CD4-positive, alpha-beta T cell treated with Interleukin-4 for 1 hour (primary cell): ENCODE measurements at regions not wholly inside any gene's neighbourhood (a gene's known extent, or its start where the extent isn't known, plus 50 kb on each side); places are given as distances from the start of the nearest gene placed in this dataset.
"Not testable (repeated sequence)": the region's sequence is repeated elsewhere in the genome, so short reads cannot be mapped to it uniquely, and the experiment has no call there.

Experiments
- DNase-seq, 2 donors: peaks; one replicate each; pipeline ENCODE4 v3.0.0-alpha.2; 2020 to 2022

DNA sequence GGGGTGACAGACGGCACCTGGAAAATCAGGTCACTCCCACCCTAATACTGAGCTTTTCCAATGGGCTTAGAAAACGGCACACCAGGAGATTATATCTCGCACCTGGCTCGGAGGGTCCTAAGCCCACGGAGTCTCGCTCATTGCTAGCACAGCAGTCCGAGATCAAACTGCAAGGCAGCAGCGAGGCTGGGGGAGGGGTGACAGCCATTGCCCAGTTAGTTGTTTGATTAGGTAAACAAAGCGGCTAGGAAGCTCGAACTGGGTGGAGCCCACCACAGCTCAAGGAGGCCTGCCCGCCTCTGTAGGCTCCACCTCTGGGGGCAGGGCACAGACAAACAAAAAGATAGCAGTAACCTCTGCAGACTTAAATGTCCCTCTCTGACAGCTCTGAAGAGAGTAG, 260.9 kb downstream of the BLID start:
- not testable (repeated sequence) for DNase-seq

DNA sequence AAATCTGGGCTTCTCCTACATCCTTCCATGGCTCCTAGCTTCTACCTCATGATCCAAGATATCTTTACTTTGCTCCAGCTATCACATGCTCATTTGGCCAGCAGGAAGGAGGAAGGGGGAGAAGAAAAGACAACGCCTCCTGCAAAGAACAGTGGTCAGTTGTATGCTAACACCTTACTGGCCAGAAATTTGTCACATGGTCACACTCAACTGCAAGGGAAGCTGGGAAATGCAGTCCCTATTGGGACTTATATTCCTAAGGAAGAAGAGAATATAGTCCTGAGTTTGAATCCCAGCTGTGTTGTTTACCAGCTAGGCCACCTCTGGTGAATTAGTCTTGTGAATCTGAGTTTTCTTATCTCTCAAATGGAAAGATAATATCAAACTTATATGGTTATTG, 272.0 kb downstream of the BLID start:
- no peak for DNase-seq

DNA sequence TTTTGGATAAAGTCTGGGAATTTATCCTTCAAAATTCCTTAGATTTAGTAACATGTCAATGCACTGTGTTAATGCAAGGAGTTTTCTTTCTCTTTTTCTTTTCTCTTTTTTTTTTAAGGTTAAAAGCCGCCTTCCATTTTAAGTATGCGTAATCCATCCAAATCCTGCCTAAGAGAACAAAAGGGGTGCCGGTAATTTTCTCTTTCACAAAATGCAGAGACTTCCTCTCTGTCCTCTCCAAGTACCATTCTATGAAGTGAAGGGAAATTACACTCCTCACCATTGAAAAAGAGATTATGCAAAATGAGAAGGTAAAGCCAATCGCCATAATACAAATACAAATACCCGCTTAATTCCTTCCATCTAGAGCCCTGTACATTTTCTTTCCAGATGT, 273.8 kb downstream of the BLID start:
- DNase-seq = no peak

DNA sequence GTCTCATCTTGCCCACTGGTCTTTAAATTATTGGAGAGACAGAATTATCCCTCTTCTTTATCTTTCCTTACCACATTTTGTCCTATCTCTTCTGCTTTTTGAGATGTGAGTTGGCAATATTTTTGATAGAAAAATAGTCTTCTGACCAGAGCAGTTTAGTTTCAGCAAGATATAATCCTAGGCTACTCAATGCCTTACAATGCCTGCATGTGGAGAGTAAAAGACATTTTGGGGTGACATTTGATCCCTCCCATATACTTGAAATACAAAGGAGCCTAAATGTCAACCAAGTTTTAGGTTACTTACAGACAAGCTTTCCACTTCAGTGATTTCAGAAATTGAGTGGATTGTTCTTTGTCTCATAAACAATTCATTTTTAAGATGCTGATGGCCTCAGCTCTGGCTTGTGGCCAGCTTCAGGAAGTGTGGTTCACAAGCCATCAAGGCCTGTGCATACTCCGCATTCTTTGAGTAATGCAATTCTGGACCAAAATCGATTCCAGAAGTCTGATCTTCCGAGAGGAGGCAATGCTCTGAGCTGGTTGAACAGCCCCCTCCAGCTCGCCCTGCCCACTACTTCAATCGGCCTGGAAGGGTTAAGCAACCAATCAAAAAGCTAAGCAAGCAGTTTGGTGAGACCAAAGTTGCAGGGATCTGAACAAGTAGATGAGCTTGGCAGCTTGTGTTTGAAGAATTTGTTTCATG, 274.4 kb downstream of the BLID start:
- no peak for DNase-seq

DNA sequence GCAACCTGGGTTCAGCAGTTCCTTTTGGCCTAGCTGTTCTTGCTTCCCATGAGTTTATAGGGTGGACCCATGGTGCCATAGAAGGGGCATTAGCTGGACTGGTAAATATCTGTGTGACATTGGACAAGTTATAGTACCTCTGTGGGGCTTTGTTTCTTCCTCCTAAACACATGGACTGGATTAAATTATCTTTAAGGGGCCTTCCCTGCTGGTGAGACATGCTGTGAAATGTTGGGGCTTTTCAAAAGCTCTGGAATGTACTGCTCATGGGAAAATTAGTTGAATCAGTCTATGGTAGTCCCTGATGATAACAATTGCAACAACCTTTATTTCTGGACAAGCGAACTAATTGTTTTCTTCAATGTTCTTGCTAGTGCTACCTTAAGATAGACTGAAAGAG, 276.2 kb downstream of the BLID start:
- DNase-seq = no peak

DNA sequence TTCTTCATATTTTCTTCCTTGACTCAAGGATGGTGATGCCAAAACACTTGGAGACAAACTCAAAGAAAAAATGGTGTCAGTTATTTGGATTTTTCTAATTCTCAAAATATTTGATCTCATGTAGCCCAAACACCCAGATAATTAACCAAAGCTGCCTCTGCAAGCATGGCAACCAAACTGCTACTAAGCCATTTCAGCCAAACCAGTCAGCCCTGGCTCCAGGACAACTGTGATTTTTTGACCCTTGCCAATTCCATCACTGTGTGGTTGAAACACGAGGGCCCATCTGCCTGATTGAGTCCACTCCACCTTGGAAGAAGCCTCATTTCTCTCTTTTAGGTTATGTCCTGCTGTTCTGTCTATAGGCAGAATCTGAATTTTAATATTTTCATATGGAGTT, 277.4 kb downstream of the BLID start:
- DNase-seq = no peak

DNA sequence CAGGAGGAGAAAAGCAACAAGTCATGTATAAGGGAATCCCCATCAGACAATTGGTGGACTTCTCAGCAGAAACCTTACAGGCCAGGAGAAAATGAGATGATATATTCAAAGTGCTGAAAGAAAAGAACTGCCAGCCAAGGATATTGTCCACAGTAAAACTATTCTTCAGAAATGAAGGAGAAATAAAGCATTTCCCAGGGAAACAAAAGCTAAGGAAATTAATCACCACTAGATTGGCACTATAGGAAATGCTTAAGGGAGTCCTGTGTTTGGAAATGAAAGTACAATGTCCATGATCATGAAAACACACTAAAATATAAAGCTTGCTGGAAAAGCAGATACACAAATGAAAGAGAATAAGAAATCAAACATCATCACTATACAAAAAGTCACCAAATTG, 282.0 kb downstream of the BLID start:
- DNase-seq = no peak

DNA sequence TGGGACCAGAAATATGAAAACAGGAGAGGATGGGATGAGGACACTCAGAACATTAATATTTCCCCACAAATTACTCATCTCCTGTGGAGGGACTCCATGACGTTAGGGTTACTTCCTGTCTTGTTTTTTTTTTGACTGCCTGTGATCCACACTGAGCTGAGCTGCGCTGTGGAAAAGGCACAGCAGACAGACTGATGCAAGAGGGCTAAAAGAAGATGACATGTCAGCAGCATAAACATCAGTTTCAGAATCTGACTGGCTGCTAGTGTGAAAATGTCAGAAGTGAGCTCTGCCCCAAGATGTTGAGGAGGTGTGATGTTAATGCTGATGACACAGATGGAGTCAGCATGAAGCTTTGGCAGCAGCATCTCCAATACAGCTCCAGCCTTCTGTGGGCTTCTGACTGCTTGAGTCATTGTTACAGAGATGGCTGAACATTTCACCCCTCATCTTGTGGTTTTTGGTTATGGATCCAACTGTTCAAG, 286.8 kb downstream of the BLID start:
- peak in 1 of 2 donors; percentile 12 for DNase-seq

DNA sequence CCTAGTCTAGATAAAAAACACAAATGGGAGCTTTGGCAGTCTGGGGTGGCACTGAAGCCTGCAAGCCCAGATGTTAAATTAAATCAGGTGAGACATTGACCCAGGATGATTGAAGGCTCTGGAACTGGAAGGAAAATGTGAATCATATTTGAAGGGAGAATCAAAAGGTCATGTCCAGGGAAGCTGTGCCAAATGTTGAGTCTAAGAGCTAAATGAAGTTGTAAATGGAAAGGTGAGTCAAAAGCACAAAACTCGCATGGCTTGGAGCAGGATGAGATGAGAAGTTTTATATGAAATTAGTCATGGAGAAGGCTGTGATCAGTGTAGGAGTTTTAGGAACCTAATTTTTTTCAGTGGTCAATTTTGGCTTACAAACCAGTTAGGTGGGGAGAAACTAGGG, 301.1 kb downstream of the BLID start:
- no peak for DNase-seq

DNA sequence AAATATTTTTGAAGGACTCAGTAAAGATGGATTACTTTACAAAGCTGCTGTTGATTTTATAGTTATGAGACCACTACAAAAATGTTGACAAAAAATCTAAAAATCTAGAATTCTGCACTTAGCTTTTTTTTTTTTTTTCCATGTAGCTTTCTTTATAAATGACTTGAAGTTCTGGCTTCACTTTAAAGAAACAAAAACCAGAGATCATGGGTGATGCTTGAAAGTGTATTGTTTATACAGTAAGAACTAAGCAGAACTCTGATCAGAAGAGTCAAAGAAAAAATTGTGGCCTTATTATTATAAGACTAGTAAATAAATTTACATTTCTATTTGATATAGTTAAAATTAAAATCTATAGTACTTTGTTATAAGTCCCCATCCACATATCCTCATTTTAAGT, 301.7 kb downstream of the BLID start:
- DNase-seq = no peak

DNA sequence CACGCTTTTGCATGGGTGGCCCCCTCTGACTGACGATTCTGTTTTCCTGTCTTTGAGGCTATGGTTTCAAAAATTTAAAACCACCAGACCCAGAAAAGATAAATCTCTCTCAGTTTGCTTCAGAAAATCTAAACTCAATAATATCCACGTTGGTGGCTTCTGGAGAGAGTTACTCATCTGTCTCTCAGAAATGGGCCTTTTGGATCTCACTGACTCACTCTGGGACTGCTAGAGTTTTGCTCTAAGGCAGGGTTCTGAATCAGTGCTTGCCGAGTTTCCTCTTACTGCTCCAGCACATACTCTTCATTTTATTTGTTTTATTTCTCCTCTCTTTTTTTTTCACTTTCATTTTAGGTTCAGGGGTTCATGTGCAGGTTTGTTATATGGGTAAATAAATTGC, 305.7 kb downstream of the BLID start:
- DNase-seq = no peak

DNA sequence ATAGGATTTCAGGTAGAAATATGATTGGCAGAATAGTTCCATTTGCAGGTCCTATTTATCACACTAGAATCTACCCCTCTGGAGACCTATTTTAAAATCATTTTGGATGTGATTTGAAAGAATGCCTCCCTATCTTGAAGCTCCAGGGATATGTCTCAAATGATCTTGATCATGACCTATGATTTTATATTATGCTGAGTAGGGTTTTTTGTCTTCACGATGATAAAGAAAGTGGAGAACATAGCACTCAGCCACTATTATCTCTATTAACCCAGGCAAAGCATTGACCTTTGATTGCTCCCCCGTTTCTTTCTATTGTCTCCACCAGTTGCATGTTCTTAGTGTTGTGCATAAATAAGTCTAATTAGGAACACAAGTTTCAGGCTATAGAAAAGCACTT, 307.9 kb downstream of the BLID start:
- no peak for DNase-seq

DNA sequence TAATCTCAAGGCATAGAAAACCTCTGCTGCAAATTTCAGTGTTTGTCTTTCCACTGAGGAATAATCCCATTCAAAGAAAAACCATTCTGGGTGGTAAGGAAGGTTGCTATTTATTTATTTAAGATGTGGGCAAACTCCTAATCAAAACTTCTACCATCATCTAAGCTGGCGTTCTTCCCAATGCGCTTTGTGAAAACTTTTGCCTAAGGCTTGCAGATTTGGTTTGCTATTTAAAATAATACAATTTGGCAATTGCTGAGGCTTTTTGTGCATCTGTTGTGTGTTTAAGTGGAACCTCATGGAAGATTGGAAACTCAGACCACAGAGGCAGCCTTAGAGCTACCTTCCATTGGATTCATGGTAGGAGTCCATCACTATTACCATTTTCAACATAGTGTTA, 309.0 kb downstream of the BLID start:
- no peak for DNase-seq

DNA sequence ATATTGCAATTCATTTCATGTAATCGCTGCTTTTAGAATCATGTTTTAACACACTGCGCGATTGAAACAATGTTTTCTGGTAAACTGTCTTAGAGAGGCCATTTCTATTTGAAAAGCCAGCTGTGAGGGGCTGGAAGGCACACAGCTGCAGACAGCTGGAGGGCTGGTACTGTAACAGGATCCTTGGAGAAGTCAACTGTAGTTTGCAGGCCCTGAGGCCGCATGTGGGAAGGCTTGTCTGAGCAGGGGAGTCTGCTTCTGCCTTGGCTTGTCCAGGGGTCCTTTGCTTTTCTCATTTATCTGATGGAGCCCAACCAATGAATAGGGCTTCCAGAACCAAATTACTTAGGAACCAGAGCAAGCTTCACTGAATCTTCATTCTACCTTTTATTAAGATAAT, 313.5 kb downstream of the BLID start:
- no peak for DNase-seq

DNA sequence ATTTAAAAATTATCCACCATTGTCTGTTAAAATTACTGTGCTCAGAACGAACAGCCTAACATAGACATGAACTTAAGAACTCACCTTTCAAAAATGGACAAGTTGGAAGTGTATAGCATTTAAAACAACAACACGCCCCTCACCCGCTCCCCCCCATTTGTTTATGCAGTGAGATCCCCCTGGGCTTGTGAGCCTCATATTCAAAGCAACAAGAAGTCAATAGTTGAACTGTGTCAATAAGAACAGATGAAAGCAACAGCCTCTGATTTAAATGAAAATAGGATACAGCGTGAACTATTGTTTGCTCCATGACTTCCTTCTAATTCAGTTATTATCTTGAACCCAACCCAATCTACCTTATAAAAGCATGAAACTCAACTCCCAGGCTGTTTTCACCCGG, 314.2 kb downstream of the BLID start:
- DNase-seq = no peak

DNA sequence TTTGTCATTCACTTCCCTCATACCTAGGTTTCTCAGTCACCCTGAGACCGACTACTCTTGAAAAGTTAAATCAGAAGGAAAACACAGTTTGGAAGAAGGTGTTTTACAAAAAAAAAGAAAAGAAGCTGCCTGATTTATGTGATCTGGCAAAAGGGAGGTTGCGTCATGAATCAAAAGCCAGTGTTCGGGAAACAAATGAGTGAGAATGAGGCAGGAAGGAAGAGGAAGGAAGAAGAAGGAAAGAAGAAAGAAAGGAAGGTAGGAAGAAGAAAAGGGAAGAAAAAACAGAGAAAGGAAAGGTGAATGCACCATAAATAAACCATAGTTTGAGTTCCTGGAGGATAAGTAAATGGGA, 314.6 kb downstream of the BLID start:
- no peak for DNase-seq

DNA sequence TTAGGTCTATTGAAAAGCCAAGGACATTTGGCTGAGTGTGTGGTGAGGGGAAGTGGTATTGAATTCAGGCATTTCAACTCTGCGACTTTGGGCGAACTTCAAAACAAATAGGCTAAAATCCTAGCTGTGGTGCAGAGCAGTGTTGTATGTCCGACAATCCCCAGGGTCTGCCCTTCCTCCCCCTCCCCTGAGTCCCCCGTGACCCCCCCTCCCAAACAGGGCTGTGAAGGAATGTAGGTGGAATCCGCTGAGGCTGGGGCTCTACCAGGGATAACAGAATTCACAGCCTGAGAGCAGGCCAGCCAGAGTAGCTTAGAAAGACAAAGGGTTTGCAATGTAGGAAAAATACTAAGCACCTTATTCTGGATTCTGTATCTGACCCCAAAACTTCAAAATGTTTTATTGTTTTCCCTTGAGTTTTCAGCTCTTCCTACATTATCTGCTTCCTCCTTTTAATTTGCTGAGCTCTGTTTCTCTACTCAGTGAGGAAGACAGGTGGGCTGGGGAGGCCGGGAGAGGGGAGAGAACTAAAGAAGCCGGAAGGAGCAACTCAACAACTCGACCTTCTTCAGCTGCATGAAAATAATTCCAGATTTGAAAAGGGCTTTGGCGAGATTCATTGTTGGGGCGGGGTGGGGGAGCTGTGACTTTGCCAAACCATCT, 315.2 kb downstream of the BLID start:
- no peak for DNase-seq

DNA sequence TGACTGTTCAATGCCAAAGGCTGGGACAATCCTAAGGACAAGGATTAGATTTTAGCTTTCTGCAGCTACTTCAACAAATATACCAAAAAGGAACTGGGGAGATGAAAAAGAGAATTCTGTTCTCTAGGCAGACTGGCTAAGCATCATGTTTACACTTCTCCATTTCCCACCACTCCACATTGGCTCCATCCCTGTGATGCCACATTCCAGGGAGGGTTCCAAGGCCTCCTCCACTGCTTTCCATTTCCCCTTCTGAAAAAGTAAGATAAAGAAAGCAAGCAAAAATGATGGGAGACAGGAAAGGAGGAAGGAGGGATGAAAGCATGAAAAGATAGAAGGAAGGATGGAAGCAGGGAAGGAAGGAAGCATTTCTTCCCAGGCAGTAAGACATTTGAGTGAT, 315.8 kb downstream of the BLID start:
- no peak for DNase-seq

DNA sequence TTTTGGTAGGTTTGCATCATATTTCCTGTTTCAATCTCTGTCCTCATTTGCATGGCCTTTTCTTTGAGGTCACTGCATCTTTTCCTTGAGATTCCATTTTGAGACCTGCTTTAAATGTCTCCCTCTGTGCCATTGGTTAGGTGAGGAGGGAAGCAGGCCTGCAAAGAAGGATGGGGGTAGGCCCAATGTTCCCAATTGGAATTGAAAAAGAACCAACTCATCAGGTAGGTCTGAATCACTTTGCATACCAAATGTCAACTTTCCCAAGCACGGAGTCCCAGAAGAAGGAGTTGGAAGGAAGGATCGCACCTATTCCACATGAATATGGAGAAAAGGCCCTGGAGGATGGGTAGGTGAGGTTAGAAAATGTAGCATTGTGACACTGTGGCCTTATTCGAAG, 318.5 kb downstream of the BLID start:
- no peak for DNase-seq

DNA sequence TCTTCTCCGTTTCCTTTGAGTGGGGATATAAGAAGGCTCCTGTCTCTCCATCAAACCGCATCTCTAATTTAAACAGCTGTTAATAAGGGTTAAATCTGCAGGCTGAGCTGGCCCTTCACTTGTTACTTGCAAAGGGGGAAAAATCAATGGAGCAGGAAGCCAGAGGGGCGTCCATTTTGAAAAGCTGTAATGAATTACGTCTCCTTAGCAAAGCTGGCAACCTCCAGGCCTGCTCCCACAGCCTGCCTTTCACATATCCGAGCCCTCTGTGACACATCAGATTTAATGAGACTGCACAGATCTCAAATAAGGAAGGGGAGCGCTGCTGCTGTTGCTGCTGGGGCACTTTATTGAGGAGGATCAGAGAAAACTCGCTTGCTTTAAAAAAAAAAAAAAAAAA, 320.8 kb downstream of the BLID start:
- DNase-seq = no peak

DNA sequence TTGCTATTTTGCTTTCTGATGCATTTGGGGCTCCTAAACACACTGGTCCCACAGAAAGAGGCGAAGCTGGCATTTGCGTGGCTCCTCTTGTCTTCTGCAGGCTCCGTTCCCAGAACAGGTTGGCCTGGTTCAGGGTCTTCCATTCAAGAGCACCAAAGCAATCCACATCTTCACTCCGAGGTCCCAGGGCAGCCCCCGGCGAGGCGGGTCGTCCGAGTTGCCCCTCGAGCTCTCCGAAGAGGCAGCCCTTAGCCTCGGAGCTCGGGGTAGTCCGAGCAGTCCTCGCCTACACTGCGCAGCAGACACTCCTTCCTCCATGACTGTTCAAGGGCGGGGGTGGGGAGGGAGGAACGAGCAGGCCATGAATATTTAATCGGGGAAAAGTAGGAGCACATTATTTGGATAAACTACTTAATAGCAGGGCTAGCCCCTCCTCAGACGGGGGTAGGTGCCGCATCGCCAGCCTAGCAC, 321.3 kb downstream of the BLID start:
- no peak for DNase-seq

DNA sequence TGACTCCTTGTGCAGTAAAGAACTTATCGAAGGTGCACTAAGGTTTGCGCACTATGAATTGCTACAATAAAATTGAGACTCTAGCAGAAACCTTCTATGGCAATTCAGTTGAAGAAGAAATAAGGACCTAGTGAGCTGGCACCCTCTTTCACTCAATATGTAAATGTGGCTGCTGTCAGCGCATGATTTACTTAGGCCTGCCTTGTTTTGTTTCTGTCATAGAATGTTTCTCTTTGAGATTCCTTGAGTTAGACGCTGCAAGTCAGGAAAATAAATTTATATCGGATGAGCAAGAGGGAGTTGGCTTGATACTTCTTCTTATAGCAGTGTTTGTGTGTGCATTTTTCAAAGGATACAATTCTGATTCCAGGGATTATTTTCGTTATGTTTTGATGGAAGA, 322.1 kb downstream of the BLID start:
- DNase-seq = no peak

DNA sequence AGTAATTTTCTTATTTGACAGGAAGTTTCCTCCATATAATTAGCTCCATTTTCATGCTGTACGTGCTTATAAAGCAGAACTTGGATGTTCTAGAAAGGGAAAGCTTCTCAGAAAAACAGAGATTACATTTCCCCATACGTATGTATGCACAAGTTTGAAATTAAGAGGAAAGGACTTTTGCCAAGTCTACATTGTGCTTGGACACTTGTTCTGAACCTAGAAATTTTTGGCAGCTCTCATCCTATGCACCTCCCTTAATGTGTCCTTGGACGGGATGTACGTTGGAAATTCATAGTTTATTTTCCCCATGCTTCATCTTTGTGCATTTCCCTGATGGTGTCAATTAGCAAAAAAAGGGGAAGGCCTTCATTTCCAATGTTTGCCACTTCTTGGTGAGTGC, 322.7 kb downstream of the BLID start:
- no peak for DNase-seq

DNA sequence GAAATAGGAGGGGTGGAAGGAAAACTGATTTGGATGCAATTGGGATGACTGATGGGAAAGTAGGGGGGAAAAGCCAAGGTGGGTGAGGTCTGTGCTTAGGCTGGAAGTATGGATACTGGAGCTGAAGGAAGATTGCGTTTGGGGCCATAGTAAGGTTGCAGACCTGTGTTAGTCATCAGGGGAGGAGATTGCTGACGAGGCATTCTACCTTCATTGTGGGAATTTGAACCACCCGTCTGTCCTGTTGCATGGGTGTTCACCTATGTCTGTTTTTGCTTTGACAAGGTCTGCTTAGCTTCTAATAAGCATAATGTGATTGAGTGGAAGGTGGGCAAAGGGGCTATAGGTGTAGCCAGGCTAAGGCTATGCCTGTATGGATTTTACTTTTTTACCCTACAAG, 323.8 kb downstream of the BLID start:
- no peak for DNase-seq

DNA sequence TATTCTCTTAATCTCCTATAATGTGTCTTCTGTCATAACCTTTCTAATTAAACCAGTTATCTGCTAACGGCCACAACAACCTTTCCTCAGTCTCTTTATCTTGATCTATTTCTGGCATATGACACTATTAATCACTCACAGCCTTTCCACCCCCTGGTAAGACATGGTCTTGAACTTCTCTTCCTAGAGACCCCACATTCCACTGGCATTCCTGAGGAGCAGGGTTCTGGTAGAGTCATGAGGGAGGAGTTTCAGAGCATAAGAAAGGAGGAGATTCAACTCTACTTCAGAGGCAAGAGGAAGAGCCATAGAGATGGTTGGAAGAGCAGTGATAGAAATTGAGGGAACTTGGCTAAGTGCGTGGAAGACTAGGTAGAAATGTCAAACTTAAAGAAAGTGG, 325.6 kb downstream of the BLID start:
- no peak for DNase-seq
